GM18909 (cell line): ENCODE measurements at regions not wholly inside any gene's neighbourhood (a gene's known extent, or its start where the extent isn't known, plus 50 kb on each side); places are given as distances from the start of the nearest gene placed in this dataset.

Source experiments
- ATAC-seq: cut with Tn5 transposase; IDR thresholded peaks from one replicate; pipeline ENCODE4 v1.9.1; 2021; ENCODE audit warnings: mild to moderate bottlenecking; ENCODE audit not compliant: unreplicated experiment, poor library complexity

- no peak for ATAC-seq
Observed at GRCh38 chr7:116340943-116341907, 130.9 kb downstream of the TES start.

- no peak for ATAC-seq
Observed at GRCh38 chr7:116342125-116342524, 131.8 kb downstream of the TES start.

- no peak for ATAC-seq
Observed at GRCh38 chr7:116347151-116347832, 137.0 kb downstream of the TES start.

- no peak for ATAC-seq
Observed at GRCh38 chr7:116348346-116348745, 138.0 kb downstream of the TES start.

GRCh38 chr7:116351966-116352365, 141.6 kb downstream of the TES start:
- no peak for ATAC-seq

- ATAC-seq, result no peak
Observed at GRCh38 chr7:116353647-116354046, 143.3 kb downstream of the TES start.

GRCh38 chr7:116354171-116354545, 143.8 kb downstream of the TES start:
- no peak for ATAC-seq

GRCh38 chr7:116354546-116355423, 144.4 kb downstream of the TES start:
- no peak for ATAC-seq

- ATAC-seq, result no peak
Observed at GRCh38 chr7:116355424-116355765, 144.1 kb upstream of the CAV2 start.

- ATAC-seq, result no peak
Observed at GRCh38 chr7:116356333-116356965, 143.1 kb upstream of the CAV2 start.

- ATAC-seq, result no peak
Observed at GRCh38 chr7:116356979-116357378, 142.6 kb upstream of the CAV2 start.

GRCh38 chr7:116357781-116358670, 141.5 kb upstream of the CAV2 start:
- ATAC-seq, result no peak

GRCh38 chr7:116361767-116362166, 137.8 kb upstream of the CAV2 start:
- no peak for ATAC-seq

- no peak for ATAC-seq
Observed at GRCh38 chr7:116363637-116364432, 135.7 kb upstream of the CAV2 start.

GRCh38 chr7:116364469-116364868, 135.1 kb upstream of the CAV2 start:
- no peak for ATAC-seq

GRCh38 chr7:116365797-116366196, 133.7 kb upstream of the CAV2 start:
- ATAC-seq, result no peak

- no peak for ATAC-seq
Observed at GRCh38 chr7:116367171-116367813, 132.2 kb upstream of the CAV2 start.

- ATAC-seq, result no peak
Observed at GRCh38 chr7:116368965-116369364, 130.6 kb upstream of the CAV2 start.
